HG02678 (cell line): ENCODE measurements at regions not wholly inside any gene's neighbourhood (a gene's known extent, or its start where the extent isn't known, plus 50 kb on each side); places are given as distances from the start of the nearest gene placed in this dataset.
"Not testable (repeated sequence)": the region's sequence is repeated elsewhere in the genome, so short reads cannot be mapped to it uniquely, and the experiment has no call there.

Experiments
- ATAC-seq: cut with Tn5 transposase; IDR thresholded peaks from one replicate; pipeline ENCODE4 v1.9.1; 2021; ENCODE audit warnings: mild to moderate bottlenecking, moderate library complexity; ENCODE audit not compliant: unreplicated experiment

- no peak for ATAC-seq
These were observed 319.6 kb upstream of the TCF4 start for GRCh38 chr18:55907453-55908175.

DNA sequence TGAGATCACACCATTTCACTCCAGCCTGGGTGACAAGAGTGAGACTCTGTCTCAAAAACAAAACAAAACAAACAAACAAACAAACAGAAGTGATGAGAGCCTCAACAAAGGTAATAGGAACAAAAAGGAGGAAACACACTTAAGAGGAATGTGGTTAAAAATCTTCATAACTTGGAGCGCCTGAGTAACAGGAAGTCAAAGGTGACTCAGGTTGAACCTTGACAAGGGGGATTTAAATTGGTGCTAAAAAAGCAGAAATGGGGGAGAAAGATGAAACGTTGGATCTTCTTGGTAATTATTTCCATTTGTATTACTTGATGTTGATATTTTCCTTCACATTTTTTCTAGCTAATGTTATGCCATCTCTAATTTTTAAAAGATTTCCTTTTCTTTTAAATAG, 318.5 kb upstream of the TCF4 start:
- ATAC-seq, result no peak

- ATAC-seq, result no peak
These were observed 315.9 kb upstream of the TCF4 start for GRCh38 chr18:55903911-55904310.

DNA sequence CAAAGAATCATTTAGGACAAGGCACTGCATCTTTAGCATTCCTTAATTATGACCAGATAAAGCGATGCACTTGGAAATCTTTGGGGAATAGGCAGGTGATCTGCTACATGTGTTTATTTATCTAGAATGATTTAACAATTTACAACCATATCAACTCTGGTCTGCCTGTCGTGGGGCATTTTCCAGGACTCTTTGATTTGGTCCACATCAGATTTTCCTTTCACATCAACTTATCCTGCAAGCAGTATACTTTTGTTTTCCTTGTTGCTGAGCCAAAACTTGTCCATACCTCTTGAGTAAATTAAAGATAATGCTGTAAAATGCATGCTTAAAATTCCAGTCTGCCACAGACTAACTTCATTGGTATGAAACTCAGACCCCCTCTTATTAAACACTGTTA, 312.4 kb upstream of the TCF4 start:
- no peak for ATAC-seq

DNA sequence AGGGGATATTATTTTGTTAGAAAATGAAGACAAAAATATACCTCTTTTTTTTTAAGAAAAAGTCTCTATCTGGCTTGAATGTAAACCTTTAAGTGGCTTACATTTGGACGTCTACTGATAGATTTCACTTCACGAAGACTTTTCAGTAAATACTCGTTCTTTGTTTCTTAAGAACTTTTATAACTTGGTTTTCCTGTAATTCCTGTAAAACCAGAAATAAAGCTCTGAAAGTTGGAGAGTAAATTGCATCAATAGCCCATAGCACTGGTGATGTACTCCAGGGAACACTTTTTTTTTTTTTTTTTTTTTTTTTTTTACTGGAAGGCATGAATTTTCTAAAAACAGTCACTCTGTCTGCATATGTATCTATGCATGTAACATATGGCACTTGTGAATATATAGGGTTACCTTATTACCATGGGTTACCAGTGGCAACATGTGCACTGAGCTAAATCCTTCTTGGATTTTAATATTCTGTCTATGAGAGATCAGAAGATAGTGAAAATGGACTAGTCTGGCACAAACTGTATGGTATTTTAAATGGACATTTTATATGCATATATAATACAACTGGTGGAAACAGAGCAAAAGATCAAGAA, 309.2 kb upstream of the TCF4 start:
- ATAC-seq, result no peak

GRCh38 chr18:55893948-55894347, 306.0 kb upstream of the TCF4 start:
- ATAC-seq, result no peak

GRCh38 chr18:55892862-55893813, 305.1 kb upstream of the TCF4 start:
- ATAC-seq, result not testable (repeated sequence)

- no peak for ATAC-seq
These were observed 298.9 kb upstream of the TCF4 start for GRCh38 chr18:55886886-55887285.

DNA sequence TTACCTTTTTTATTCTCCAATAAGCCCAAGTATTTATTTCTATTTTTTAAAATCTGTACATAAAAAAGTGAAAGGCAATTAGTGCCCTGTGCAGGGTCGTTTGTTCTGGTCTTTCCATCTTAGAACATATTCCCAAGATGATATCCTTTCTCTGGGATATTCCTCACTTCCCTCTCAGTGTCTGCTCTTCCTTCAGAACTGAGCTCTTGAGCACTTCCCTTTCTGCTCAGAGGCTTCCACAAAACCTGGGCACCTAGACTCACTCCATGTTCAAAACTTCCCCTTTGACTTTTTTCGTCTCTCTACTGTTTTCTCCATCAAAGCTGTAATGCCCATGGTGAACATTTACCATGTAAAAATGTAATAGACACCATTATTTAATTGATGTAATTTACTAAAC, 296.5 kb upstream of the TCF4 start:
- no peak for ATAC-seq

DNA sequence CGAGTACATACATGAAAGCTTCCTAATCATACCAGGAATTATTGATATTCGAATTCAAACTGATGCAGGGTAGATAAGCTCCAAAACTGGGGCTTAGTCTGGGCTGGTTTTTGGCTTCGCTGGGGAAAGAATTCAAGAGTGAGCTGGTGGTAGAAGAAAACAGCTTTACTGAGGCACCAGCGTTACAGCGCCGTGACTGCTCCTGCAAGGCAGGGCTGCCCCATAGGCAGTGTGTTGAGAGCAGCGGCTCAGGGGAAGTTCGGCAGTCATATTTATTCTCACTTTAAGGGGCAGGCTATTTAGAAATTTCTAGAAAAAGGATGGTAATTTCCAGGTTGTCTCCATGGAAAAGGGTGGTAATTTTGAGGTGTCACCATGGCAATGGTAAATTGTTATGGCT, 292.6 kb upstream of the TCF4 start:
- no peak for ATAC-seq

GRCh38 chr18:55879331-55879730, 291.3 kb upstream of the TCF4 start:
- no peak for ATAC-seq

DNA sequence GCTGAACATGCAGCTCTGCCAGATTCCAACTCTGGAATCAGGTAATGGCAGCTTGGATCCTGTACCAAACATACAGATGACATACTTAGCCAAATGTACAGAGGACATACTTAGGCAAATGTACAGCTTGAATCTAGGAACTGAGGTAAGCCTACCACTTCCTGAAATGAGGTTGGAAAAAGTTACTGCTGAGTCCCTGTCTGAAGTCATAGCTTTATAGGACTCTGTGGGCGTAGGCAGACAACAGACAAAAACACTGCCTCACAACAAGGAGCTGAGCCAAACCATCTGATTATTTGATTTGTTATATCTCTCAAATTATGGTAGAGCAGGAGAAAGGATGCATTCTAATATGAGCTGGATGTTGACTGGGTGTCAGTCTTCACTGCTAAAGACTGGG, 290.2 kb upstream of the TCF4 start:
- ATAC-seq, result no peak

GRCh38 chr18:55877321-55877720, 289.3 kb upstream of the TCF4 start:
- no peak for ATAC-seq

- ATAC-seq, result no peak
These were observed 288.3 kb upstream of the TCF4 start for GRCh38 chr18:55876254-55876653.

- ATAC-seq, result no peak
These were observed 287.4 kb upstream of the TCF4 start for GRCh38 chr18:55875371-55875901.

DNA sequence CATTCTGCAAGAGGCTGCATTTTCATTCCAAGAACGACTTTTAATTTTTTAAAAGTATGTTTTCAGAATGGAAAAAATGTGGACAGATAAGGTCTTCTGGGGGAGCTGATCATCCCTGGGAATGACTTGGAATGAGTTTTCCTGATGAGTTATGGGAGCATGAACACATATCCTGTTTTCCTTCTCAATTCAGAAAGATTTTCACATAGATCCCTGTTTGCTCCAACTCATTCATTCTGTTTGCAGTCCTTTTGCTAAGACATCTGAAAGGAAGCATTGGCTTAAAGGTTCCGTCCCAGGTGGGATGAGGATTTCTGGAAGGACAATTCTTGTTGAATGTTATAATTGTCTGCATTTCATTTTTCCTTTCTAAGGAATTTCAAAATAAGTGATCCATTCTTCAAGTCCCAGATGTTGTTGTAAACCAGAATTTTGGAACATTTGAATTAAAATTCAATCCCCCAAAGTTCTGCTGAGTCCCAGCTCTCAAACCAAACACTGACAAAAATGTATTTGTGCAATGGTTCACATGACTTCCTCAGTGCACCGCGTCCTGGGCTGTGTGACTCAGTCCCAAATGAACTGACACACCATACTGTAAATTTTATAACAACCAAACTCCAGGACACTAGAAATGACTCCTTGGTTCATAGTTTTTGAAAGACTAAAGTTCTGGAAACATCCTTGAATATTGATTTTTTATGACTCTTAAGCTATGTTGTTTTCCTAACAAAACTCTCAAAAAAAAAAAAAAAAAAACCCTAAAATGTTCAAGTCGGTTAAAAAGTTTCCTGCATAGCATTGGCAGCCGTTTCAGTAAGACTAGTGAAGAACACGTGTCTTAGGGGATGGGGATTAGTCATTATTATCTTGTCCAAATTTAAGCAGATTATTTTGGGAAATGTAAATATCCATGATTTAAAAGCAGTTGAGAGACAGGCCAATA, 281.8 kb upstream of the TCF4 start:
- no peak for ATAC-seq

DNA sequence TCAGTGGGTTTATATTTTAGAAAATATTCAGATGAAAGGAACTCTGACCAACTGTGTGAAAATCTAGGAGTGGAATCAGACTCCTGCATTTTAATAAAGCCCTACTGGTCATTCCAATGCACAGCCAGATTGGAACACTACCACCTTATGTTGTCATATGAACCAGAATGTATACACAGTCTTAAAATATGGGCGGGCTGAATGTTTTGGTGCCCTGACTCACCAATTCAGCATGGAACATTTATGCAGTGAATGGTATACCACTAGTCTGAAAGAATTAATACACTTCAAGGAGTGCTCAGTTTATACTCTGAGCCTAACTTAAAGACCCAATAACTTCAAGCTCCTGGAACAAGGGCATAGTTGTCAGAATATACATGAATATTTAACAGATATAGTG, 280.9 kb upstream of the TCF4 start:
- no peak for ATAC-seq

DNA sequence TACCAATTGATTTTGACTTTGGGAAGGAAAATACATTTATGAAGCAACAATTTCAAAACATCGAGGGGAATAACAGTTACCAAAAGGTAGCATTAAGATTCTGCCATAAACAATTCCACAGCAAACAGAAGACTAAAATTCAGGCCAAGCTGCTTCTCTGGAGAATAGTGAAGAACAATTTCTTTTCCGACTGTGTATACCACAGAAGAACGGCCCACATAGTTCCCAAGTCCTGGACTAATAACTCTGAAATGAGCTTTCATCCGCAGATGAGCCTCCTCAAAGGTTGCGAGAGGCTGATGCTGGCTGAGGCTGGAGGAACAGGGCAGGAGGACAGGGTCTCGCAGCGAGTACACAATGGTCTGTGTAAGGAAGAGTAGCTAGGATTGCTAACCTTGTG, 278.9 kb upstream of the TCF4 start:
- no peak for ATAC-seq

DNA sequence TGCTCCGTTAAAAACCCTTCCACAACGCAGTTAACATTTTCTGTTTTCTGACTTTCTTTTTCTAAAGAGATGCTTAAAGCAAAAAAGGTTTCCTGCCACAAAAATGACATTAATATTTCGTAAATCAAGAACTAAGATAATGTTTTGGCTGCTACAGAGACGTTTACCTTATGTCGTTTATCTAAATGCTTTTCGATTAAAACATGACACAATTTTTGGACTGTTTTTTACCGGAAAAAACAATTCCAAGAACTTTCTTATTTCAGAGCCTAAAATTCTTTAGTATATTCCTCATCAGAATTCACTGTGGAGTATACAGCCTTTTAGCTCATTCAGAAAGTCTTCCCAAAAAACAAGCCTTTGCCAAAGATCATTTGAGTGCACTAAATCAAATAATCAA, 278.0 kb upstream of the TCF4 start:
- ATAC-seq, result no peak

- ATAC-seq, result no peak
These were observed 276.3 kb upstream of the TCF4 start for GRCh38 chr18:55864281-55864680.
